Prostate gland (tissue), 2 donors: ENCODE measurements at regions not wholly inside any gene's neighbourhood (a gene's known extent, or its start where the extent isn't known, plus 50 kb on each side); places are given as distances from the start of the nearest gene placed in this dataset.

ENCODE experiments used
- DNase-seq: peaks from one replicate; pipeline ENCODE4 v3.0.0-alpha.2; 2019; ENCODE audit warnings: low spot score
- H3K27ac ChIP-seq, 2 donors: fragments of 200-600 bp; sonication (generic); 2 replicates each; pipeline ENCODE4 v1.5.1; 2017 to 2019
- H3K27me3 ChIP-seq: fragments of 200-600 bp; sonication (generic); replicated peaks from 2 replicates; pipeline ENCODE4 v1.5.1; 2019; ENCODE audit not compliant: insufficient read depth
- H3K36me3 ChIP-seq, 2 donors: fragments of 200-600 bp; sonication (generic); 1 replicate in 1 of 2; 2 replicates in 1 of 2; pipeline versions ENCODE4 v1.5.1 to v1.8.1; 2017 to 2019
- H3K4me1 ChIP-seq: fragments of 200-600 bp; sonication (generic); replicated peaks from 2 replicates; pipeline ENCODE4 v1.5.1; 2019
- H3K4me3 ChIP-seq, 2 donors: fragments of 200-600 bp; sonication (generic); 2 replicates each; pipeline ENCODE4 v1.5.1; 2017 to 2019
- H3K9me3 ChIP-seq: fragments of 200-600 bp; sonication (generic); 2 replicates; pipeline ENCODE4 v1.5.1; 2017
- CTCF ChIP-seq, 4 experiments: fragments of 200-600 bp in 2 of 4; fragments of 450-650 bp in 2 of 4; sonication (generic) in 2 of 4; IDR thresholded peaks; 1 replicate in 3 of 4; 2 replicates in 1 of 4; pipeline ENCODE4 v1.5.1; 2016 to 2019; ENCODE audit warnings: antibody characterized with exemption in 4 of 4, mild to moderate bottlenecking in 2 of 4, moderate library complexity in 2 of 4
- POLR2A ChIP-seq: fragments of 450-650 bp; IDR thresholded peaks from one replicate; pipeline ENCODE4 v1.6.1; 2016; ENCODE audit warnings: antibody characterized with exemption, mild to moderate bottlenecking
- POLR2AphosphoS5 ChIP-seq: sonication (generic); formaldehyde crosslinking; IDR thresholded peaks from one replicate; pipeline ENCODE4 v1.6.1; 2017; ENCODE audit warnings: antibody characterized with exemption
- WGBS: methylation state at CpG from one replicate; pipeline ENCODE4 v1.1.5; 2018; 5-methylcytosine and 5-hydroxymethylcytosine counted together
- intact Hi-C: fragments of 100-400 bp; cut with DNase I; formaldehyde crosslinking; loops from one replicate; pipeline ENCODE4 v1.14.2; 2022

GRCh38 chr6:97697456-97697855, 414.4 kb upstream of the MMS22L start:
- TF ChIP-seq CTCF (IDR thresholded peaks at IDR 0.05) (no peak), POLR2A (no peak), POLR2AphosphoS5 (no peak)
- Histone ChIP-seq H3K36me3 (no peaks in the 10 kb centered on the region), H3K27me3 (no peaks in the 10 kb centered on the region), H3K9me3 (no peaks in the 10 kb centered on the region), H3K27ac (no peak overlapping the region), H3K4me1 (no peaks in the 10 kb centered on the region), H3K4me3 (no peak overlapping the region)
- intact Hi-C loops = no loop called here
- no peak for DNase-seq

- no peak for TF ChIP-seq POLR2A
- TF ChIP-seq POLR2AphosphoS5 = no peak
- no peak for TF ChIP-seq CTCF (IDR thresholded peaks at IDR 0.05)
- 82% methylated on average over 2 of the region's 2 CpGs for WGBS
- no peak for DNase-seq
- Histone ChIP-seq H3K4me1 (no peaks in the 10 kb centered on the region), H3K4me3 (no peak overlapping the region), H3K9me3 (no peaks in the 10 kb centered on the region), H3K36me3 (no peaks in the 10 kb centered on the region), H3K27me3 (no peaks in the 10 kb centered on the region), H3K27ac (no peak overlapping the region)
- intact Hi-C loops = no loop called here
Measured at GRCh38 chr6:97701801-97702200, 418.8 kb upstream of the MMS22L start.

GRCh38 chr6:97702248-97702647, 419.2 kb upstream of the MMS22L start:
- TF ChIP-seq POLR2AphosphoS5 (no peak), CTCF (IDR thresholded peaks at IDR 0.05) (no peak), POLR2A (no peak)
- DNase-seq = no peak
- intact Hi-C loops = no loop called here

GRCh38 chr6:97703661-97704060, 420.6 kb upstream of the MMS22L start:
- Histone ChIP-seq H3K27ac (no peak overlapping the region), H3K4me1 (no peaks in the 10 kb centered on the region), H3K27me3 (no peaks in the 10 kb centered on the region), H3K4me3 (no peak overlapping the region), H3K9me3 (no peaks in the 10 kb centered on the region), H3K36me3 (no peaks in the 10 kb centered on the region)
- TF ChIP-seq CTCF (IDR thresholded peaks at IDR 0.05) (no peak), POLR2AphosphoS5 (no peak), POLR2A (no peak)
- WGBS = 46% methylated on average over 2 of the region's 2 CpGs
- no peak for DNase-seq
- intact Hi-C loops = no loop called here

More at GRCh38 chr6:97702248-97702647, 419.2 kb upstream of the MMS22L start:
- Histone ChIP-seq H3K27me3 (no peaks in the 10 kb centered on the region), H3K27ac (no peak overlapping the region), H3K4me3 (no peak overlapping the region), H3K9me3 (no peaks in the 10 kb centered on the region), H3K36me3 (no peaks in the 10 kb centered on the region), H3K4me1 (no peaks in the 10 kb centered on the region)

- no peaks in the 10 kb centered on the region for H3K9me3 ChIP-seq
- H3K27me3 ChIP-seq = no peaks in the 10 kb centered on the region
- no peak for DNase-seq
- H3K4me3 ChIP-seq = no peak overlapping the region
- H3K27ac ChIP-seq = no peak overlapping the region
- 34% methylated on average over 2 of the region's 2 CpGs for WGBS
- intact Hi-C loops = no loop called here
- no peak for TF ChIP-seq CTCF (IDR thresholded peaks at IDR 0.05)
- no peak for TF ChIP-seq POLR2AphosphoS5
- TF ChIP-seq POLR2A = no peak
- H3K4me1 ChIP-seq = no peaks in the 10 kb centered on the region
- H3K36me3 ChIP-seq = no peaks in the 10 kb centered on the region
Measured at GRCh38 chr6:97705568-97705967, 422.6 kb upstream of the MMS22L start.
